ENCODE measurements at regions not wholly inside any gene's neighbourhood (a gene's known extent, or its start where the extent isn't known, plus 50 kb on each side); places are given as distances from the start of the nearest gene placed in this dataset.
"Not testable (repeated sequence)": the region's sequence is repeated elsewhere in the genome, so short reads cannot be mapped to it uniquely, and the experiment has no call there.

DNA sequence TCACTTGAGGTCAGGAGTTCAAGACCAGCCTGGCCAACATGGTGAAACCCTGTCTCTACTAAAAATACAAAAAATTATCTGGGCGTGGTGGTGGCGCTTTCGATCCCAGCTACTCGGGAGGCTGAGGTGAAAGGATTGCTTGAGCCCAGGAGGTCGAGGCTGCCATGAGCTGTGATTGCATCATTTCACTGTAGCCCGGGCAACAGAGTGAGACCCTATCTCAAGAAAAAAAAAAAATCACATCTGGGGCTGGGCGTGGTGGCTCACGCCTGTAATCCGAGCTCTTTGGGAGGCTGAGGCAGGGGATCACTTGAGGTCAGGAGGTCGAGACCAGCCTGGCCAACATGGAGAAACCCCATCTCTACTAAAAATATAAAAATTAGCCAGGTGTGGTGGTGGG, 187.8 kb downstream of the FAM43A start:
- TF ChIP-seq, protein P1, sequence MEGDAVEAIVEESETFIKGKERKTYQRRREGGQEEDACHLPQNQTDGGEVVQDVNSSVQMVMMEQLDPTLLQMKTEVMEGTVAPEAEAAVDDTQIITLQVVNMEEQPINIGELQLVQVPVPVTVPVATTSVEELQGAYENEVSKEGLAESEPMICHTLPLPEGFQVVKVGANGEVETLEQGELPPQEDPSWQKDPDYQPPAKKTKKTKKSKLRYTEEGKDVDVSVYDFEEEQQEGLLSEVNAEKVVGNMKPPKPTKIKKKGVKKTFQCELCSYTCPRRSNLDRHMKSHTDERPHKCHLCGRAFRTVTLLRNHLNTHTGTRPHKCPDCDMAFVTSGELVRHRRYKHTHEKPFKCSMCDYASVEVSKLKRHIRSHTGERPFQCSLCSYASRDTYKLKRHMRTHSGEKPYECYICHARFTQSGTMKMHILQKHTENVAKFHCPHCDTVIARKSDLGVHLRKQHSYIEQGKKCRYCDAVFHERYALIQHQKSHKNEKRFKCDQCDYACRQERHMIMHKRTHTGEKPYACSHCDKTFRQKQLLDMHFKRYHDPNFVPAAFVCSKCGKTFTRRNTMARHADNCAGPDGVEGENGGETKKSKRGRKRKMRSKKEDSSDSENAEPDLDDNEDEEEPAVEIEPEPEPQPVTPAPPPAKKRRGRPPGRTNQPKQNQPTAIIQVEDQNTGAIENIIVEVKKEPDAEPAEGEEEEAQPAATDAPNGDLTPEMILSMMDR (conservative IDR thresholded peaks at IDR 0.05; ENCODE audit: low read depth, low read length) = not testable (repeated sequence)
- TF ChIP-seq EZH2 (IDR thresholded peaks at IDR 0.05; ENCODE audit: borderline replicate concordance, low read depth, low read length, poor library complexity, severe bottlenecking) = not testable (repeated sequence)
